GM19328 (cell line): ENCODE measurements at regions not wholly inside any gene's neighbourhood (a gene's known extent, or its start where the extent isn't known, plus 50 kb on each side); places are given as distances from the start of the nearest gene placed in this dataset.
"Not testable (repeated sequence)": the region's sequence is repeated elsewhere in the genome, so short reads cannot be mapped to it uniquely, and the experiment has no call there.

ENCODE experiments used
- ATAC-seq: cut with Tn5 transposase; IDR thresholded peaks from one replicate; pipeline ENCODE4 v1.9.1; 2021; ENCODE audit warnings: mild to moderate bottlenecking, moderate library complexity; ENCODE audit not compliant: unreplicated experiment

DNA sequence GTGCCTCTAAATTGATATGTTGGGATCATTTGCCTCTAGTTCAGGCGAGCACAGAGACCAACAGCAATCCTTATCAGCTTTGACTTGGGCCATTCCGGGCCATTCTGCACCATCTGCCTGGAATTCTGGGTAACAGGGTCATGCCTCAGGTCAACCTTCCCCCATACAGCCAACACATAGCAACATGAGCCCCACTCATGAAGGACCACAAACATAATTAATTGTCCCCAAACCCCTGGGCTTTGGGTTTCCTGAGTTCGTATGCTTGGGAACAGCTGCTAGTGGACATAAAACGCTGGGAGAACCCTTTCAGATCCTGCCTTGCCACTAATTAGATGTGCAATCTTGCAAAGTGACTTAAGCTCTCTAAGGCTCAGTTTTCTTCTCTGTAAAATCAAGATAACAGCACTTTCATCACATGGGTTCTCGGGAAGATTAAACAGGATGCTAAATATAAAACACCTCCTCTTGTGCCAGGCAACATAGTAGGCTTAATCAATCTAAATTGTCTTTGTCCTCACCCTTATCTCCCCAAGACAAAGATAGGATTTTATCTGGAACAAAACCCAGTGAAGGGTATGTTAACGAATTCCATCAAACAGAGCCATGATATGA, 426.5 kb downstream of the CD83 start:
- ATAC-seq: no peak

DNA sequence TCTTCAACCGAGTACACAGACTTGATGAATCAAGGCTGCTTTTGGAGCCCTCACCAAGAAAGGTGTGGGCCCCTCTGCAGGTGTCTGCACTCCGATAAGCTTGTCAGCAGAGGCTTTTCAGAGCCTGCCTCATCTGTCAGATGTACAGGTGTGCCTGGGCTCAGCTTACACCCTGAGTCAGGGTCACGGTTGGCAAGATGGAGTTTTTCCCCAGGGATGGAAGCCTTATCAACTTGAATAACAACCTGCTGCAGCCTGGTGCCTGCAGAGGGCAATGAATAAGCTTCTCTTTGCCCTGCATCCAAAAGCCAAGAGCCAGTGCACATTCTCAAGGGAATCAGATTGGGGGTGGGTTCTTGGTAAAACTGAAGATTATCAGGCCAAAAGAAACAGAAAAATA, 427.1 kb downstream of the CD83 start:
- no peak for ATAC-seq

DNA sequence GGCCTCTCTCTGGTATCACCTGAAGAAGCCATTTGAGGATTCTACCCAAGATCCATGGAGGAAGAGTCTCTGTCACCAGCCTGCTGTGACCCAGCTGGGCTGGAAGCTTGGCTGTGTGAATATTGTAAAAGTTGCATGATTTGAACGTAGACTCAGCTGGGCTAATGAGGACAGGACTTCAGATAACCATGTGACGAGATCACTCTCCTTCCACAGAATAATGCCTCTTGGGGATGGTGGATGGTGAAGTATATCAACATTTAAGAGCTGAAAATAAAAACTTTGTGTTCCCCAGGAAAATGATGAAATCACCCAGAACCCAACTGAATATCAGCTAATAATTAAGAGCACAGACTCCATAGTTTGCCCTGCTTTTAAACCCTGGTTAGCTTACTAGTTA, 427.9 kb downstream of the CD83 start:
- ATAC-seq: no peak

DNA sequence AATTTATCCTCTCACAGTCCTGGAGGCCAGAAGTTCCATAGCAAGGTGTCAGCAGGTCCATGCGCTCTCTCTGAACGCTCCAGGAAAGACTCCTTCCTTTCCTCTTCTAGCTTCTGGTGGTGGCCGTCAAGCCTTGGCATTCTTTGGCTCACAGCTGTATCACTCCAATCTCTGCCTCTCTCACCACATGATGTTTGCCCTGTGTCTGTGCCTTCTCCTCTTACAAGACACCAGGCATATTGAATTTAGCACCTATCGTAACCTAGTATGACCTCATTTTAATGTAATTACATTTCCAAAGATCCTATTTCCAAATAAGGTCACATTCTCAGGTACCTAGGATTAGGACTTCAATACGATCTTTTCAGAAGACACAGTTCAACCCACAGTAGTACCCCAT, 428.5 kb downstream of the CD83 start:
- ATAC-seq: no peak

DNA sequence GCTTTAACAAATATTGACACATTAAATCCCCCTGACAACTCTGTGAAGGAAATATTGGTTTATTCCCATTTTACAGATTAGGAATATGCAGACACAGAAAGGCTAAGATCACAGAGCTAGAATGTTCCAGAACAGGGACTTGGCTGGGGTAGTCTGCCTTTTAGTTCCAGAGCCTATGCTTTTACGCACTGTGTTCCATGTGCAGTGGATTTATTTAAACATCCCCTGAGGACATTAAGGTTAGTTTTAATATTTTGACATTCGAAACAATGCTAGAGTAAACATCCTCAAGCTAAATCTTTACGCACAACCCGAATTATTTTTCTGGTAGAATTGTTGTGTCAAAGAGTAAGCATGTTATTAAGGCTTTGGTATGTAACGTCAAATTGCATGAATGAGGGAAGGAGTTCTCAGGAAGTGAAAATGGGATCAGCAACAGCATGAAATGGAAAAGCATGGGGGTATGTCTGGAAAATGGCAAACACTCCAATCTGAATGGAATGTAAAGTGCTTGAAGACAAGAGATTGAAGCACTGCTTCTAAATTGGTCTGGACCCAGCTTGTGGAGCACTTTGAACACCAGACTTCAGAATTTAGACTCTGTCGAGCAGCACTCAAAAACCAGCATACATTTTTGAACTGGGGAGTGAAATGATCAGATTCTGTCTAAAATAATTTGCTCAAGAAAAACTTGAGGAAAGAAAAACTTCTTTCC, 429.9 kb downstream of the CD83 start:
- no peak for ATAC-seq

DNA sequence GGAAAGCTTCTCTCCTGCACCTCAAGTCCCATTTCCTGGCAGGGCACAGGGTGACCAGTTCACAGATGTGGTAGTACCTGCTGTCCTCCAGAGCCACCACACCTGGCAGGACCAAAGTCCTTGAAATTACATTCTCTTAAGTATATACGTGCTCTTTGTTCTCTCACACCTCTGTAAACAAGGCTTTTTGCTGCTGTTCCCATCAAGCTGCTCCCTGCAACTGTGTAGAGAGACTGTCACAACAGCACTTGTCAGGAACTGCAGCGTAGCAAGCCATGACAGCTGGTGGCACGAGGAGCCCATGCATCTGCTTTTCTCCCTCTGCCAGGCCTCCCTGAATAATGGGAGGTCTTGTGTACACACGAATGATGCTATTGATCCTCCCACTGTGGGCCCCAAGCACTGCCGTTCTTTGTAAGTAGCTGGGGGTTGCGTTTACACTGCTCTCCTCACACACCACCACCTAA, 431.8 kb downstream of the CD83 start:
- no peak for ATAC-seq

DNA sequence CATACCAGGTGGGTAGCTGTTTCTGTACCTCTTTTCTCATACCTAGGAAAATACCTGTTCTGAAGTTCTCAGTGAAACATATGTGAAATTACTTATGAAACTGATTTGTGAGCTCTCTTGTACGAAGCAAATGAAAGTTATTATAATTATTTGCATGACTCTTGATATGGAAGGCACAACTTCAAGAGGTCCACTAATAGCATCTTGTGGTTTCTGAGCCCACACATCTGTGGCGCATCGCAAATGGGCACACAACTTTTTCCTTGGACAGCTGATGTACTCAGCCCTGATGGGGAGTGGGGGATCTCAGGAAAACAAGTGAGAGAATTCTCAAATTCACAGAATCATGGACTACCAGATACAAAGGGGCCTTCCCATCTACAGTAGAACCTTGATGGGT, 432.3 kb downstream of the CD83 start:
- no peak for ATAC-seq

DNA sequence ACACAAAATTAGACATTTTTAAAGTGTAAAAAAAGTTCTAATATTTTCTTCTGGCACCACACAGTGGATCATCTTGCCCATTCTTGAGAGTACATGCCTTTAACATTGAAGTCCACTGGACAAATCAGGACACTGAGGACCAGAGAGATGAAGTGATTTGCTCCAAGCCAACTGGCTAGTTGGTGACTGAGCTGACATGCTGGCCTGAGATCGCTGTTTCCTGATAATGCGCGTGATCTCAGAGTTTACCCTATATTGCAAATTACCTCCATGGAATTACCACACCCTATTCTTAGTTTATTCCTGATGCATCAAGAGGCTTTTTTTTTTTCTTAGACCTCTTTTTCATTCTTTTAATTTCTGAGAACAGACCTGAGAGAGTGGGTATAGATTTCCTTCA, 432.8 kb downstream of the CD83 start:
- no peak for ATAC-seq

DNA sequence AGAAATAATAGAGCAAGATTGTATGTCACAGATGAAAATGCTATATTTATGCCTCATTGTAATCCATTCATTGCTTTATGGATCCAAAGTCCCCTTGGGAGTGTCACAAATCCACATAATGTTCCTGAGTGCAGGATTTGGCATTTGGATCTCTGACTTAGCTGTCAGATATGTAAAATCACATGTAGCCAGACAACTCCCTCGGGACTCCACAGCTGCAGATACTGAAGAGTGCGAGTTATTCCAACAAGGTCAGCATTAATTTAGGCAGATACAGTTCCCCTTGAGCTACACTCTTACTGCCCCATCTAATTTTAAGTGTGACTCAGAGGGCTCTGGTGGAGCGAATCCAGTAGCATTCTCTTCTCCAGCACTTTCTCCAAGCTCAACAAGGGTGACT, 433.2 kb downstream of the CD83 start:
- no peak for ATAC-seq

DNA sequence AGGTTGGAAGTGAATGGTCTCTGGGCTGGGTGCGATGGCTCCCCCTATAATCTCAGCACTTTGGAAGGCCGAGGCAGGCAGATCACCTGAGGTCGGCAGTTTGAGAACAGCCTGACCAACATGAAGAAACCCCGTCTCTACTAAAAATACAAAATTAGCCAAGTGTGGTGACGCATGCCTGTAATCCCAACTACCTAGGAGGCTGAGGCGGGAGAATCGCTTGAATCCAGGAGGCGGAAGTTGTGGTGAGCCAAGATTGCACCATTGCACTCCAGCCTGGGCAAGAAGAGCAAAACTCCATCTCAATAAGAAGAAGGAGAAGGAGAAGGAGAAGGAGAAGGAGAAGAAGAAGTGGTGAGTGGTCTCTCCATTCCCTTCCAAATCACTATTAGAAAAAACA, 434.0 kb downstream of the CD83 start:
- not testable (repeated sequence) for ATAC-seq

DNA sequence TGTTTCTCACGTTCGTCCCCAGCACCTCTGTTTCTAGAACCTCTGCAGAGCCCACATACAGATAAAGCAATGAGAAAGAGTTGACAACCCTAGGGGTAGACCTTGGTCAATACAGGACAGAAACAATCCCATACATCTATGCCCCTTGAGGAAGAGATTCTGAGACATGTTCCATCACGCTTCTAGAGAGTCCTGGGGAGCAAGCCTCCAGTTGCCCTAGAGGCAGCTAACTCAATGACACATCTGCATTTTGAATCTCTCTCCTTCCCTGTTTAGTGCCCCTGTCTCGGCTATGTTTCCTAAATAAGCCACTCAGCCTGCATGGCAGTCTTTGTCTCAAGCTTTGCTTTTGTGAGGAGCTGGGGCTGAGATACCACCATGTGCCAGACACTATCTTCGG, 435.3 kb downstream of the CD83 start:
- no peak for ATAC-seq

DNA sequence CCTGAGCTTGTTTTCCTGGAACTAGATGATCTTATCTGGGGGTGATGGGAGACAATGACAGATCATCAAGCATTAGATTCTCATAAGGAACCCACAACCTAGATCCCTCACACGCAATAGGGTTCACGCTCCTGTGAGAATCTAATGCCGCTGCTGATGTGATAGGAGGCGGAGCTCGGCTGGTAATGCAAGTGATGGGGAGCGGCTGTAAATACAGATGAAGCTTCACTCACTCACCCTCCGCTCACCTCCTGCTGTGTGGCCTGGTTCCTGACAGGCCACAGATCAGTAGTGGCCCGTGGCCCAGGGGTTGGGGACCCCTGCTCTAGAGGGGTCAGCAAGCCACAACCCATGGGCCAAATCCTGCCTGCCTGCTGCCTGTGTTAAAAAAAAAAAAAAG, 435.9 kb downstream of the CD83 start:
- ATAC-seq: no peak

DNA sequence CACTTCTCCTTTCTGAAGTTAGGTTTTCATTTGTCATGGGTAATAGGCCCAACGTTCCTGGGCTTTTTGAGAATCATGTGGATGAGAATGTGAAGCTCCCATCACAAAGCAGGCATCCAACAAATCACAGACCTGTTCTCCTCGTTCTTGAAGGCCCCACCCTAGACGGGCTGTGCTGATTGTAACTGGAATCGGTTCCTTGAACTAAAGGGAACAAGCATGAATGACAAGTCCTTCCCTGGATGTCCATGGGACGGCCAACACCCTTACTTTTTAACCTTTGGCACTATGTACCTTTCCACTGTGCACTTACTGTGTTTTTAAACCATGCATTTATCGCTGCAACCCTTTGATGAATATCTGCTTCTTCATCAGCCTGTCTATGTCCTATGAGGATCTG, 438.2 kb downstream of the CD83 start:
- no peak for ATAC-seq

DNA sequence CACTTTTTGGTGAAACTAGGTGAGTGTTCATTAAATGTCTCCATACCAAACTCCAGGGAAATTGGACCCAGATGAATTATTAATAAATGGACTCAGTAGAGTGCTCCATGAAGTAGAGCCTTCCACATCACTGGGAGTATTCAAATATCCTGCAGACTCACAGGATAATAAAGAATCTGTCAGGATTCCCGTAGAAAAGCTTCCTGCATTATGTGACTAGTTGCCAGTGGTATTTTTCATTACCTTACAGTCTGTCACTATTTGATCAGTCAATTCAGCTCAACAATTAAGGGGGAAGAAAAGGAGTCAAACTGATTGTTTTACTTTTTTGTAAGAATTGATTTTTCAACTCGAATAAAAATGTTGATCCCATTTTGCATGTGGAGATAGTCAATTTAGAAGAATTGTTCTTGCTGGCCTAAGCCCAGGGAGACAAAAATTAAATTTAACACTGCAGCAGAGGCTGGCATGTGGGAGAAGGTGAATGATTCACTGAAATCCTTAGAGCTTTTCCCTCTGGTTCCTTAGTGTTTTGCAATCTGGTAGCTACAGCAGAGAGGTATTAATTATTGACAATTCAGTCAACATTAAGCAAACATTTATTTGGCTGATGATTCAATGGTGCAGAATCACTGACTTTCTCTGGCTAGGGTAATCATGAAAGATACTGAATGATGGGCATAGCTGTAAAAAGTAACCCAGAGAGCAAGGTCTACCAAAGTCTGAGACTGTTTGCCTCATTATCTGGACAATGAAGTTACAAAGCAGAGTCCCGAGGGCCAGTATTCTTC, 442.4 kb downstream of the CD83 start:
- no peak for ATAC-seq

DNA sequence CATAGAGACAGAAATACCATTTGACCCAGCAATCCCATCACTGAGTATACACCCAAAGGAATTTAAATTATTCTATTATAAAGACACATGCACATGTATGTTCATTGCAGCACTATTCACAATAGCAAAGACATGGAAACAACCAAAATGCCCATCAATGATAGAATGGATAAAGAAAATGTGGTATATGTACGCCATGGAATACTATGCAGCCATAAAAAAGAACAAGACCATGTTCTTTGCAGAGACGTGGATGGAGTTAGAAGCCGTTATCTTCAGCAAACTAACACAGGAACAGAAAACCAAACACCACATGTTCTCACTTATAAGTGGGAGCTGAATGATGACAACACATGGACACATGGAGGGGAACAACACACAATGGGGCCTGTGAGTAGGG, 444.0 kb downstream of the CD83 start:
- not testable (repeated sequence) for ATAC-seq

DNA sequence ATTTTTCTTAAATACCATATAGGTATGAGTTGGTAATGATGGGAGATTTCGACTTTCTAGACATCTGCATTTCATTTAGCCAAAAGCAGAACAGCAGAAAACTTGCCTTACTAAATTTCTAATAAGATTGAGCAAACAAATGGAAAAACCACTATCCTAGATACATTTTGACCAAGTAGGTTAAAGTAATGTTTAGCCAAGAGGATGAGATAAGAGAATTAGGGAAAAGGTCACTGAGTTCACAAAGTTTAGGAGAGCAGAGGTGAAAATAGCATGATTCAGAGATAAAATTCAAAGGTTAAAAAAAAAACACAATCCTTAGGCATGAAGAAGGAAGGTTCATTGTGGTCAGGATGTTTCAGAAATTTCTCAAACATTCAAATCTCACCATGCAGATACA, 450.3 kb downstream of the CD83 start:
- ATAC-seq: no peak

DNA sequence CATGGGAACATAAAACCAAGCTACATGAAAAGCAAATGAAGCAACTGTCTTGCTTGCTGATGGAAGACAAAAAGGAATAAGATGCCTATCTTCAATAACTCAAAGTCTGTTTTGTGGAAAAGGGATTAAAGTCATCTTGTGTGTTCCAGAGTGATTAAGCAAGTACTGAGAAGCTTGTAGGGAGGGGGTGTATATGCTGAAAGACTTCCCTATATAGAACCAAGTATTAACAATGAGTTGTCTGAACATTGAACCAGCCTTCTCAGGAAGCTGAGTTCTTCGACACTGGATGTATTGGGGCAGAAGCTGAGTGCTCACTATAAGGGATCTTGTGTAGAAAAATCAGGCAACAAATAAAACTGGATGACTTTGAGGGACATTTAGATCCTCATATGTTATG, 451.8 kb downstream of the CD83 start:
- no peak for ATAC-seq

DNA sequence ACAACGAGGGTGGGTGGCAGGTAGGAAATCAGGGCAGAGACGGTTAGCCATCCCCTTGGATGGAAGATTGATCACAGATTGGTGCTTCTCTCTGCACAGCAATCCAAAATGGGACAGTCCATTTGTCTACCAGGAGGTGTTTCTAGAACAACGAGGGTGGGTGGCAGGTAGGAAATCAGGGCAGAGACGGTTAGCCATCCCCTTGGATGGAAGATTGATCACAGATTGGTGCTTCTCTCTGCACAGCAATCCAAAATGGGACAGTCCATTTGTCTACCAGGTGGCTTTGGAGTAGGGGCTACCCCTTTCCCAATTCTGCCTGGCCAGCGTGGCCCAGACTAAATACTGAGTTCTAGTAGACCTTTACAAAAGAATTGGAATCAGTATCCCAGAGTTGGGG, 452.3 kb downstream of the CD83 start:
- not testable (repeated sequence) for ATAC-seq

DNA sequence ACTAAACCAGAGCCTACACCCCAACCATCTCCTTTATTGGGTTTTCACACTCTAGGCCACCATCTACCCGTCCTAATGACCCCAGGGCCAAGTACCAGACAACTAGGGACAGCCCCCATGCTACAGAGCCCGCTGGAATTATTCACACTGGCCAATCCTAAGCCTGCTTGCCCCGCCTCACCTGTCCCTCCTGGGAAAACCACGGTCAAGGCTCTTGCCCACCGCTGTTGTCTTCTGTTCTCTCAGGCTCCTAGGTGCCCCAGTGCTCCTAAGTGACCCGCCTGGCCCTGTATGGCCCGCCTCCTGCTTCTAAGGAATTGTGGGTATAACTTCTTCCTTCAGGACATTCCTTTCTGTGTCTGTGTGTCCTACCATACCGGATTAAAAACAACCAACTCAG, 453.4 kb downstream of the CD83 start:
- no peak for ATAC-seq

DNA sequence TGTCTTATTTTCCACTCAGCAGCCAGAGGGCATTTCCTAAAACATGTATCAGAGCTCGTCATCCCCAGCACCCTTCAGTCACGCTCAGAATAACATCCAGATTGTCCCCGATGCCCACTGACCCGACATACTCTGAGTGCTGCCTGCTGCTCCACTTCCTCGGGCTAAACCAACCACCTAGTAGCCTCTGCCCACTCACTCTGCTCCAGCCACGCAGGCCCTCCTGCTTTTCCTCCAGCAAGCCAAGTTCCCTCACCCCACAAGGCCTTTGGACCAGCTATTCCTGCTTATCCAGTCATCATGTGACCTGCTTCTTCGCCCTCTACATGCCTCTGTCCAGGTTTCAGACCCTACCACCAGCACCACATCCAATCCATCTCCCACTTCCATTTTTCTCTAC, 454.2 kb downstream of the CD83 start:
- ATAC-seq: no peak

DNA sequence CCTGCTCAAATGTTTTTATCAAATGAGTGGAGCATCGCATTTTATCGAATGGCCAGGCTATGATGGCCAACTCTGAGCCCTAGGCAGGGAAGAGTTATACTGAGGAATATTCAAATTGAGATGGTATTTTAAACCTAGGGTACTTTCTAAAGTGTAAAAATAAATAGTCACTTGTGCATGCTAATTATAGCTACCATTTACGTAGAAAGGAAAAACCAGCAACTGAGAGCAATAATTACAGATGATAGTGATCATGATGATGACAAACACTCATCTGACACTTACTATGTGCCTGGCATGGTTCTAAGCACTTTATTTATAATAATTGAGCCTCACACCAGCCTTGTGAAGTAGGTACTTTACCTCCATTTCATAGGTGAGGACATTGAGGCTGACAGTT, 455.7 kb downstream of the CD83 start:
- ATAC-seq: no peak

DNA sequence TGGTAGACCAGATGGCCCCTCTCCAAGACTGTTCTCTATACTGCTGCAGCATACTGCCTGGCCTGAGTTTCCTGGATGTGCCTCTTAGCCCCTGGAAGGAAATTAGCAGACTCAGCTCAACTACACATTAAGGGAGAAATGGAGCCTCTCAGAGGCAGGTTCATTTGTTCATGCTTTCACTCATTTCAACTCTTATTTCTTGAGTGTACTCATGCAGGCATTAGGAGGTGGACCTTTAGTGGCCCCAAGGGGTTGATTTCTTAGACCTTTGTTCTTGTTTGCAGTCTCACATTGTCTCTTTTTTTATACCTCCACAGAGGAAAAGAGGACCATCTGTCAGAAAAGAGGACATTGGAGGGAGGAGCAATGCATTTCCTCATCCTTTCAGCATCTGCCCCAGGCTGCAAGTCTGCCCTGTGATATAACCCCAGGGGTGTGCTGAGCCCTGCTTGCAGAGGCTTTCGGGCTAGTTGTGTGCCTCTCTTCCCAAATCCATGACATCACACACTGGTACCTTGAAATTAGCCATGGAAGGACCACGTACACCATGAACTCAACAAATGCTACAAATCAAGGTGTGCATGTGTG, 456.2 kb downstream of the CD83 start:
- ATAC-seq: no peak
